ENCODE measurements at regions not wholly inside any gene's neighbourhood (a gene's known extent, or its start where the extent isn't known, plus 50 kb on each side); places are given as distances from the start of the nearest gene placed in this dataset.

GRCh38 chr1:164910671-164911070 is 351.7 kb downstream of the PBX1 start:
- no peaks in the 10 kb centered on the region for H3K79me2 ChIP-seq (ENCODE audit: control insufficient read depth, insufficient read depth, low read length)
- no TSS peak for BruUV-seq (replicated peaks)
- no peaks in the 10 kb centered on the region for H3K36me3 ChIP-seq (ENCODE audit: control insufficient read depth, insufficient read depth, low read length)
- CTCF ChIA-PET (ENCODE audit: low intra/inter-chr PET ratio) = no interaction called here
- no peak overlapping the region for H3K4me2 ChIP-seq (ENCODE audit: insufficient read depth, low read length)
- ATAC-seq (no peak), DNase-seq (ENCODE audit: extremely low read depth in 1 of 4, low spot score in 3 of 4) (no peak), FAIRE-seq (no peak)
- no peaks in the 10 kb centered on the region for H3K9me1 ChIP-seq (ENCODE audit: control insufficient read depth, insufficient read depth, low read length)
- POLR2A ChIA-PET = no interaction called here
- 0% methylated on average over 2 of the region's 2 CpGs for WGBS (ENCODE audit: insufficient coverage, low coverage, missing lambda C conversion rate)
- no peak overlapping the region for H3K9ac ChIP-seq (ENCODE audit: insufficient read depth in 1 of 2, low read depth in 2 of 2, low read length in 2 of 2)
- 0 out of 5 replicates have a peak, but pooled peaks cover 0 to 4% of the 10 kb centered on the region in 2 experiments for H3K27me3 ChIP-seq (ENCODE audit: control insufficient read depth in 2 of 2, insufficient read depth in 2 of 2, low read length in 2 of 2)
- H2AFZ ChIP-seq (ENCODE audit: low read depth, low read length) = no peak overlapping the region
- no peaks in the 10 kb centered on the region for H3K4me1 ChIP-seq (replicated peaks in 1 of 2; ENCODE audit: control insufficient read depth in 2 of 2, insufficient read depth in 2 of 2, low read length in 2 of 2)
- no peaks in the 10 kb centered on the region for H4K20me1 ChIP-seq (replicated peaks; ENCODE audit: control insufficient read depth, insufficient read depth, low read length)
- no peak overlapping the region for H3K4me3 ChIP-seq
- no peak overlapping the region for H3K27ac ChIP-seq (ENCODE audit: extremely low read depth, low read depth, low read length)
- H3K9me3 ChIP-seq (replicated peaks; ENCODE audit: control insufficient read depth, insufficient read depth, low read depth, low read length) = no peaks in the 10 kb centered on the region
- in situ Hi-C loops (cut with MboI) (no loop called here), intact Hi-C loops (cut with micrococcal nuclease) (no loop called here)
- no peak for TF ChIP-seq CHD4 (IDR thresholded peaks at IDR 0.05; ENCODE audit: insufficient read depth, insufficient replicate concordance, low read depth, low read length, poor library complexity, severe bottlenecking)
- TF ChIP-seq CBFA2T3 (IDR thresholded peaks at IDR 0.05) = no peak
- TF ChIP-seq ZNF449 (CRISPR knock-in tag; IDR thresholded peaks at IDR 0.05) = no peak
- no peak for TF ChIP-seq ZFP1 (CRISPR knock-in tag; IDR thresholded peaks at IDR 0.05)
- TF ChIP-seq MXD1 (CRISPR knock-in tag; IDR thresholded peaks at IDR 0.05; ENCODE audit: borderline replicate concordance, poor library complexity, severe bottlenecking) = no peak
- no peak for TF ChIP-seq EHMT2 (IDR thresholded peaks at IDR 0.05)
- no peak for TF ChIP-seq THAP7 (CRISPR knock-in tag; IDR thresholded peaks at IDR 0.05)
- TF ChIP-seq CHD7 (IDR thresholded peaks at IDR 0.05; ENCODE audit: low read depth, low read length) = no peak
- no peak for TF ChIP-seq SMARCA5 (IDR thresholded peaks at IDR 0.05)
- no peak for TF ChIP-seq CTBP1 (IDR thresholded peaks at IDR 0.05; ENCODE audit: borderline replicate concordance)
